ENCODE measurements at regions not wholly inside any gene's neighbourhood (a gene's known extent, or its start where the extent isn't known, plus 50 kb on each side); places are given as distances from the start of the nearest gene placed in this dataset.

DNA sequence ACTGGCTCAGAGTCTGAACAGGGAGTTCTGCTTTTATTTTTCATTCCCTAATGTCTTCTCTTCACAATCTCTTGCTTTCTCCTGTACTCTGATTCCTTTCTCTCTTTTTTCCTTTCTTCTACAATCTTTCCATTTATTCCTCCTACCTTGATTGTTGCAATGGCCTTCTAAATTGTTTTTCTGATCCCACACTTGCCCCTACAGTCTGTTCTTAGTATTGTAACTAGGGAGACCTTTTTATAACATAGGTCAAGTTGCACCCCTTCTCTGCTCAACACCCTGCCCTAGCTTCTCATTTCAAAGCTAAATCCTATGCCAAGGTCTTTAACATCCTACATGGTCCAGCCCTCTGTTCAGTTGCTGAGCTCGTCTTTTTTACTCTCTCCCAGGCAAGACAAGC, 277.9 kb downstream of the GBA3 start:
- no peaks in the 10 kb centered on the region for H3K4me1 ChIP-seq (ENCODE audit: control insufficient read depth, insufficient read depth, low read length)
- no peaks in the 10 kb centered on the region for H3K36me3 ChIP-seq (ENCODE audit: control insufficient read depth in 2 of 2, insufficient read depth in 2 of 2, low read length in 2 of 2)
- no peak overlapping the region for H3K9ac ChIP-seq (ENCODE audit: low read length in 2 of 2)
- H3K27me3 ChIP-seq (ENCODE audit: control insufficient read depth in 1 of 2, insufficient read depth in 2 of 2, low read length in 2 of 2) = no peaks in the 10 kb centered on the region
- no peaks in the 10 kb centered on the region for H3K9me3 ChIP-seq (ENCODE audit: control insufficient read depth in 2 of 2, low read length in 2 of 2)
- no peak overlapping the region for H3K4me3 ChIP-seq (ENCODE audit: low read length in 2 of 2)
- no peak overlapping the region for H3K27ac ChIP-seq (ENCODE audit: low read length)

DNA sequence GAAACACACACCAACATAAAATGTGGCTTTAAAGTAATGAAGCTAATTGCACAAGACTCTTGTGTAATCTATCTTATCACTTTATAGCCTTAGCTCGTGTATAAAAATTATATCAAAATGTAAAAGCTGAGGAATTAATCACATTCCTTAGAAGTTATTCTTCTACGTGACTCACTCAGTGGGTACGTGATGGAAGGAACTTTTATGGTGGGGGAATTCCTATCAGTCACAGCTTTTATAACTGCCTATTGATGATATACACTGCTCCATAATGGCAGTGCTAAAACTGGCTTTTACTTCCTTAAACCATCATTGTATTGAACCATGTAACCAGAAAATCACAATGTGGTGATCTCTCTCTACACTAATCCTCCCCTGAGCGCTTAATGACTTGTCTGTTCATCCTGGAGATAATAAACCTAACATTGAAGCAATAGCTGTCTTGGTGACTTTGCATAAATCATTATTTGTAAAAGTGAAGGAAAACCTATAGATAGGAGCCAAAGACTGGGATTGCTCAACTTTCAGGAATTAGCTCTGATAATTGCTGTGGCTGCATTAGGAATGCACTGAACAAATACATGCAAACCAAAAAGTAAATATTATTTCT, 276.7 kb downstream of the GBA3 start:
- Histone ChIP-seq H3K27ac (ENCODE audit: low read length) (no peak overlapping the region), H3K9ac (ENCODE audit: low read length in 2 of 2) (no peak overlapping the region), H3K36me3 (ENCODE audit: control insufficient read depth in 2 of 2, insufficient read depth in 2 of 2, low read length in 2 of 2) (no peaks in the 10 kb centered on the region), H3K4me1 (ENCODE audit: control insufficient read depth, insufficient read depth, low read length) (no peaks in the 10 kb centered on the region), H3K9me3 (ENCODE audit: control insufficient read depth in 2 of 2, low read length in 2 of 2) (no peaks in the 10 kb centered on the region), H3K4me3 (ENCODE audit: low read length in 2 of 2) (no peak overlapping the region), H3K27me3 (ENCODE audit: control insufficient read depth in 1 of 2, insufficient read depth in 2 of 2, low read length in 2 of 2) (no peaks in the 10 kb centered on the region)

DNA sequence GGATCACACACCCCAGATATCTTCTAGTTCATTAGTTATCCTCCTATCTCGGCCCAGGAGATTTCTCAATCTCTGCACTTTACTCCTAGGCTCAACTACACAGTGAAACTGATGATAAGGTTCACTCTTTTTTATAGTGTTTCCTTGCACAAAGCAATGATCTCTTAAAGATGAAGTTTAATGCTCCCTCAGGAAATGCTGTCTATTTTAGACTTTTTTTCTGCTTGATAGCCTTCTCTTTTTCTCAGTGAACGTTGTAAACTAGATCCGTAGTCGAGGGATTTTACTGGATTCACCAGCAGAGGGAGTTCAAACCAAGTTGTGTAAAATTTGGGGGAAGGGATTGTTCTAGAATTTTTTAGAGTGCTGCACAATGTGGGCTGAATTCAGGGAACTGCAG, 269.6 kb downstream of the GBA3 start:
- H3K4me1 ChIP-seq (ENCODE audit: control insufficient read depth, insufficient read depth, low read length) = no peaks in the 10 kb centered on the region
- H3K9me3 ChIP-seq (ENCODE audit: control insufficient read depth in 2 of 2, low read length in 2 of 2) = no peaks in the 10 kb centered on the region
- H3K27ac ChIP-seq (ENCODE audit: low read length) = no peak overlapping the region
- no peaks in the 10 kb centered on the region for H3K27me3 ChIP-seq (ENCODE audit: control insufficient read depth in 1 of 2, insufficient read depth in 2 of 2, low read length in 2 of 2)
- no peaks in the 10 kb centered on the region for H3K36me3 ChIP-seq (ENCODE audit: control insufficient read depth in 2 of 2, insufficient read depth in 2 of 2, low read length in 2 of 2)
- no peak overlapping the region for H3K4me3 ChIP-seq (ENCODE audit: low read length in 2 of 2)
- no peak overlapping the region for H3K9ac ChIP-seq (ENCODE audit: low read length in 2 of 2)

DNA sequence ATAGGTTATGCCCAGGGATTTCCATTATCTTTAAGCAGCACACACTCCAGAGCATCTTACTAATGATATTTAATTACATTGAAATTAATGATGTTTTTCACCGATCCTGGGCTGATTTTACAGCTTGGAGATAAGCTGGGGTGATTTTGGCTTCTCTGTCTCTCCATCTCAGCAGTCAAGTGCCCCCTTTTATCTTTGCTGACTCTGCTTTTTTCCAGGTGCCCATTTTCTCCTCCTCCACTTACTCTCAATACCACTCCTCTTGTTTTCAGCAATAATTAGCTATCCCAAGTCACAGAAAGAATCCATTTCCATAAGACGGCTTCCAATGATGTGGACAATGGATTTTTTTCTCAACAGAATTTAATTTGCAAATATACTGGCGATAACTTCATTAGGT, 266.7 kb downstream of the GBA3 start:
- Histone ChIP-seq H3K9me3 (ENCODE audit: control insufficient read depth in 2 of 2, low read length in 2 of 2) (no peaks in the 10 kb centered on the region), H3K36me3 (ENCODE audit: control insufficient read depth in 2 of 2, insufficient read depth in 2 of 2, low read length in 2 of 2) (no peaks in the 10 kb centered on the region), H3K4me3 (ENCODE audit: low read length in 2 of 2) (no peak overlapping the region), H3K27me3 (ENCODE audit: control insufficient read depth in 1 of 2, insufficient read depth in 2 of 2, low read length in 2 of 2) (no peaks in the 10 kb centered on the region), H3K27ac (ENCODE audit: low read length) (no peak overlapping the region), H3K9ac (ENCODE audit: low read length in 2 of 2) (no peak overlapping the region), H3K4me1 (ENCODE audit: control insufficient read depth, insufficient read depth, low read length) (no peaks in the 10 kb centered on the region)

DNA sequence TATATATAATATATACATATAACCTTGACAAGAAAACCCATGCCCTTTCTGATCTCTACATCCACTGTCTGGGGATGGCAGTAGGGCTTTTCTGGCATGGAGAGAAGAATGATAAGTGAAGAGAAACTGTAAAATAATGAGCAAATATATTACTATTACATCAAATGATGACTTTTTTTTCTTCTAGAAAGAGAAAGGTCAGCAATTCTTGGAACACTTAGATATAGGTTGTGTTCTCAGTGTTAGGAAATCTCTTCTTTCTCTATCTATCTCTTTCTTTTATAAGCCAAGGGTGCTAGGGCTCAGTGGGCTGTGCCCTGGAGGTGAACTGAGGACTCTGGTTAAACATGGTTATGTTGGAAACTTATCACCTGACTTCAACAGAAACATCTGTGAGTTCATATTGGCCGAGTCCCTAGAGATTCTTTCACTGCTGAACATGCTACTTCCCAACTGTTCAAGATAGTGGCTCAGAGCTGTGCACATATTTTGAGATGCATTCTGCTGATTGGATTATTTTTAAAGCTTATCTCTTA, 265.1 kb downstream of the GBA3 start:
- Histone ChIP-seq H3K27ac (ENCODE audit: low read length) (no peak overlapping the region), H3K27me3 (ENCODE audit: control insufficient read depth in 1 of 2, insufficient read depth in 2 of 2, low read length in 2 of 2) (no peaks in the 10 kb centered on the region), H3K9me3 (ENCODE audit: control insufficient read depth in 2 of 2, low read length in 2 of 2) (no peaks in the 10 kb centered on the region), H3K4me3 (ENCODE audit: low read length in 2 of 2) (no peak overlapping the region), H3K36me3 (ENCODE audit: control insufficient read depth in 2 of 2, insufficient read depth in 2 of 2, low read length in 2 of 2) (no peaks in the 10 kb centered on the region), H3K4me1 (ENCODE audit: control insufficient read depth, insufficient read depth, low read length) (no peaks in the 10 kb centered on the region), H3K9ac (ENCODE audit: low read length in 2 of 2) (no peak overlapping the region)

DNA sequence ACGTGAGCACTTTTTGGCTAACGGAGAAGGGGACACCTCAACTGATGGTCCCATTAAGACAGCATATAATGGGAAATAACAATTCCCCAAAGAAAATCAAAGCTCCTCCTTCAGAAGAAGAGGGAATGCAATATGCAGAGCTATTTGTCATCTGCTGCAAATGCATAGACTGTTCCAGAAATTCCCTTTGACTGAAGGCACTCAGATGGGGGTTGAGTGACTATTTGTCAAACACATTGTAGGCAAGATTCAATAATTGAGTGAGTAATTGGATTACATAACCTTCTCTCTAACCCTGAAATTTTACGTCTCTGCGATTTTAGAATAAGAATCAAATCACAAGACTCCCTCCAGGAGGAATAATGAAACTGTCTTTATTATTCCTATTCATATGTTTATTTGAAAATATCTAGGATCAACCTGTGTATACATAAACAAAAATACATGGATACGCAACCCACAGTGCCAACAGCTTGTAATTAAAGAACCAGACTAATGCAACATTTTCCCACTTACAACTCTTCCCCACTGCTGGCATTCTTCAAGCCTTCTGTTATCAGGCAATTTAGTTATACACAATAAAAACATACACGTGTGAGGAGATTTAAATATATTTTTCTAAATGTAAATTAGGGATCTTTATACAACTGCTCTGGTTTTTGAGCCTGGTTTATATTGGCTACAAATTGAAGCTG, 256.6 kb downstream of the GBA3 start:
- no peaks in the 10 kb centered on the region for H3K27me3 ChIP-seq (ENCODE audit: control insufficient read depth in 1 of 2, insufficient read depth in 2 of 2, low read length in 2 of 2)
- H3K36me3 ChIP-seq (ENCODE audit: control insufficient read depth in 2 of 2, insufficient read depth in 2 of 2, low read length in 2 of 2) = no peaks in the 10 kb centered on the region
- H3K9ac ChIP-seq (ENCODE audit: low read length in 2 of 2) = no peak overlapping the region
- H3K4me3 ChIP-seq (ENCODE audit: low read length in 2 of 2) = no peak overlapping the region
- H3K9me3 ChIP-seq (ENCODE audit: control insufficient read depth in 2 of 2, low read length in 2 of 2) = no peaks in the 10 kb centered on the region
- H3K27ac ChIP-seq (ENCODE audit: low read length) = no peak overlapping the region
- no peaks in the 10 kb centered on the region for H3K4me1 ChIP-seq (ENCODE audit: control insufficient read depth, insufficient read depth, low read length)

DNA sequence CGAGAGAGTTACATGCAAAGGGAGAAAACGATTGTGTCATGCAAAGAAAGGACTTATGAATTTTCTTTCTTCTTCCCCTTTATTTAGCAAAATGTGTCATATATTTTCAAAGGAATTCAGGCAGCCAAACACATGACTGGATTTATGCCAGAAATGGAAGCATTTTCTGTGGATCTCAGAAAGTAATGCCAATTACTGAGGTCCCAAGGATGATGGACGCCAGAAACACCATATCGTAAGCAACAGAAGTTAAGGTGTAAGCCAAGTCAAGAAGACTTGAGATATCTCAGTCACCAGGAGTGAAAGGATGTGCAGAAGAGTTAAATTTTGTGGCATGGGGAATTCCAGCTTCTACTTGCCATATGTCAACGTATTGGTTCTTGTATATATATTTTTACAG, 255.1 kb downstream of the GBA3 start:
- Histone ChIP-seq H3K27ac (ENCODE audit: low read length) (no peak overlapping the region), H3K9me3 (ENCODE audit: control insufficient read depth in 2 of 2, low read length in 2 of 2) (no peaks in the 10 kb centered on the region), H3K27me3 (ENCODE audit: control insufficient read depth in 1 of 2, insufficient read depth in 2 of 2, low read length in 2 of 2) (no peaks in the 10 kb centered on the region), H3K4me3 (ENCODE audit: low read length in 2 of 2) (no peak overlapping the region), H3K9ac (ENCODE audit: low read length in 2 of 2) (no peak overlapping the region), H3K4me1 (ENCODE audit: control insufficient read depth, insufficient read depth, low read length) (no peaks in the 10 kb centered on the region), H3K36me3 (ENCODE audit: control insufficient read depth in 2 of 2, insufficient read depth in 2 of 2, low read length in 2 of 2) (no peaks in the 10 kb centered on the region)

DNA sequence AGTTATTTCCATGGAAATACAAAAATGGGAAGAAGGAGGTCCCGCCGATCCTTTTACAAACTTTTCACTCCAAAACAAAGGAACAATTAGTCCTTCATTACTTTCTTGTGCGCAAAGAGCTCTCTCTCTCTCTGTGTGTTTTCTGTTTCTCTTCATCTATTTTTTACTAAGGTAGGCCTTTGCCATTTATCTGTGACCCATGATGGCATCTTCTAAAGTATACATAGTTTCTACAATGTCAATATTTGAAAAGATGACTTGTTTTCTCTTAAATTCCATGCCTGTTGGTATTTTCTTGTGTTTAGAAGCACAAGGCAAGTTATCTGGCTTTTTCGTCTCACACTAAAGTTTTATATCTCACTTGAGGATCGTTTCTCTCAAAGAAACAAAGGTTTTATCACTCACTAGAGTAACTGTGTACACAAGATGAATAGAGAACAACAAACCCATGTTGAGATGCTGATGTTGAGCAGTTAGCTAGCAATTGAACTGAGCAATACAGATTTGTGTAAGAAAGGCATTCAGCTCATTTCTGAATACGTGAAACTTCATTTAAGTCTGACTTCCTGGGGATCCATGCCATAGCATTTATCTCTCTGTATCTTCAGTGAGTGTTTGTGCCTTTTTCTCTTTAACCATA, 250.3 kb downstream of the GBA3 start:
- H3K27me3 ChIP-seq (ENCODE audit: control insufficient read depth in 1 of 2, insufficient read depth in 2 of 2, low read length in 2 of 2) = no peaks in the 10 kb centered on the region
- H3K4me3 ChIP-seq (ENCODE audit: low read length in 2 of 2) = no peak overlapping the region
- no peak overlapping the region for H3K27ac ChIP-seq (ENCODE audit: low read length)
- no peak overlapping the region for H3K9ac ChIP-seq (ENCODE audit: low read length in 2 of 2)
- no peaks in the 10 kb centered on the region for H3K36me3 ChIP-seq (ENCODE audit: control insufficient read depth in 2 of 2, insufficient read depth in 2 of 2, low read length in 2 of 2)
- no peaks in the 10 kb centered on the region for H3K4me1 ChIP-seq (ENCODE audit: control insufficient read depth, insufficient read depth, low read length)
- H3K9me3 ChIP-seq (ENCODE audit: control insufficient read depth in 2 of 2, low read length in 2 of 2) = no peaks in the 10 kb centered on the region

DNA sequence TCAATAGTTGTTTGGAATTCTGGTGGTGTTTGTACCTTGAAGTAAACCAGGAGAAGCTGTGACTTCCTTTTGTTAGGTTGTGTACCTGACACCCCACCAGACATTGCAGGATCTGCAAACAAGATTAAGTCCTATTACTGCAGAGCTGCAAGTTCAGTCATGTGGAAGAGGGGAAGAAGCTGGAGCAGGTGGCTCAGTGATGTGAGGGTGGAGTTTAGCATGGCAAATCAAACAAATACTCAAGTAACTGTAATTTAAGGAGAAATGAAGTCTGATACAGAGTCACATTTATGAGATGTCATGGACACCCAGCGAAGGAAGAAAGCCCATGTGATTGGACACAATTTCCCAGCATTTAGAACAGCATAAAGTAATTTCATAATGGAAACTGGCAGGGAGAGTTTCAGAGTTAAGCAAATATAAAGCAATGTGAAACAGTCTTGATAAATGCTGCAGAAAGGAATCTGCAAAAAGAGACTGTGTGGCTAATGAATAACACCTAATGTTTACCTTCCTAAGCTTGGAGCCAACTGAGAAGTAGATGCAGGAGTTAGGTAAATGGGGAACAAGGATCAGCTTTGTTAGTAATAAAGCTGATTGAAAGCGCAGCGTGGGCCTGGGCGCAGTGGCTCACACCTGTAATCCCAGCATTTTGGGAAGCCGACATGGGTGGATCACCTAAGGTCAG, 249.1 kb downstream of the GBA3 start:
- H3K9me3 ChIP-seq (ENCODE audit: control insufficient read depth in 2 of 2, low read length in 2 of 2) = no peaks in the 10 kb centered on the region
- H3K36me3 ChIP-seq (ENCODE audit: control insufficient read depth in 2 of 2, insufficient read depth in 2 of 2, low read length in 2 of 2) = no peaks in the 10 kb centered on the region
- H3K9ac ChIP-seq (ENCODE audit: low read length in 2 of 2) = no peak overlapping the region
- no peaks in the 10 kb centered on the region for H3K27me3 ChIP-seq (ENCODE audit: control insufficient read depth in 1 of 2, insufficient read depth in 2 of 2, low read length in 2 of 2)
- no peak overlapping the region for H3K27ac ChIP-seq (ENCODE audit: low read length)
- H3K4me1 ChIP-seq (ENCODE audit: control insufficient read depth, insufficient read depth, low read length) = no peaks in the 10 kb centered on the region
- H3K4me3 ChIP-seq (ENCODE audit: low read length in 2 of 2) = no peak overlapping the region

DNA sequence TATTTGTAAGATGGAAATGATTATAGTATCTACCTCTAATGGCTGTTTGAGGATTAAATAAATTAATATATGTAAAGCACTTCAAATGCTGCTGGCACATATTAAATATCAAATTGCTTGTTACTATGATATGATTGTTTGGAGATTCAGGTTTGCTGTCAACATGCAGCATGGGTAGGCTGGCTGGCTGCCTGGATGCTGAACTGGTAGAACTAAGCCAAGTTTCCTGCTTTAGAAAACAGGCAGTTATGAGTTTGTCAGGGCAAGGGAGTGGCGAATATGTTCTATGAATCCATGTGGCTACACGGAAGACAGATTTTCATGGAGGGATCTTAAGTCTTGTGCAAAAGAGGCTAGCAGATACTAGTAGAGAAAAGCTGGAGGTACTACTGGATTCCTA, 239.6 kb downstream of the GBA3 start:
- H3K27ac ChIP-seq (ENCODE audit: low read length) = no peak overlapping the region
- H3K9me3 ChIP-seq (ENCODE audit: control insufficient read depth in 2 of 2, low read length in 2 of 2) = no peaks in the 10 kb centered on the region
- H3K9ac ChIP-seq (ENCODE audit: low read length in 2 of 2) = no peak overlapping the region
- H3K4me3 ChIP-seq (ENCODE audit: low read length in 2 of 2) = no peak overlapping the region
- no peaks in the 10 kb centered on the region for H3K36me3 ChIP-seq (ENCODE audit: control insufficient read depth in 2 of 2, insufficient read depth in 2 of 2, low read length in 2 of 2)
- no peaks in the 10 kb centered on the region for H3K4me1 ChIP-seq (ENCODE audit: control insufficient read depth, insufficient read depth, low read length)
- no peaks in the 10 kb centered on the region for H3K27me3 ChIP-seq (ENCODE audit: control insufficient read depth in 1 of 2, insufficient read depth in 2 of 2, low read length in 2 of 2)

Measured in stomach smooth muscle (tissue), 2 donors.